ENCODE measurements at regions not wholly inside any gene's neighbourhood (a gene's known extent, or its start where the extent isn't known, plus 50 kb on each side); places are given as distances from the start of the nearest gene placed in this dataset.

DNA sequence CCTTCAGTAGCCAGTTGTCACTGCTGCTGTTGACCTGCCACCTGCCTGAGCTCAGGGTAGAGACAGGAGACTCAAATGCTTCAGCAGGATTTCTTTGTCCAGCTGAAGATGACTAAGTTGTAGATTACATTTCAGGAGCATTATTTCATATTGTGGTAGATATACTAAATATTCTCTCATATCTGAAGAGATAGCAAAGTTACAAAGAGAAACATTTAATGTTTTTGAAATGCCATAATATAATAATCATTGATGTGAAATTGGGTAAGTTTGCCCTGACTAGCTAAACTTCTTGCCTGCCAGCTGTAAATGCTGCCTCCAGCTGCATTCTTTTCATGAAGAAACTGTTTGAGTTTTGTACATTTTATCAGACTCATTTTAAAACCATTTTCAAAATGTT is 247.6 kb upstream of the CNKSR2 start:
- DNase-seq (ENCODE audit: low read depth): no peak

GRCh38 chrX:21131346-21131745 is 242.9 kb upstream of the CNKSR2 start:
- no peak for DNase-seq (ENCODE audit: low read depth)

GRCh38 chrX:21131786-21132185 is 242.4 kb upstream of the CNKSR2 start:
- DNase-seq (ENCODE audit: low read depth): no peak

DNA sequence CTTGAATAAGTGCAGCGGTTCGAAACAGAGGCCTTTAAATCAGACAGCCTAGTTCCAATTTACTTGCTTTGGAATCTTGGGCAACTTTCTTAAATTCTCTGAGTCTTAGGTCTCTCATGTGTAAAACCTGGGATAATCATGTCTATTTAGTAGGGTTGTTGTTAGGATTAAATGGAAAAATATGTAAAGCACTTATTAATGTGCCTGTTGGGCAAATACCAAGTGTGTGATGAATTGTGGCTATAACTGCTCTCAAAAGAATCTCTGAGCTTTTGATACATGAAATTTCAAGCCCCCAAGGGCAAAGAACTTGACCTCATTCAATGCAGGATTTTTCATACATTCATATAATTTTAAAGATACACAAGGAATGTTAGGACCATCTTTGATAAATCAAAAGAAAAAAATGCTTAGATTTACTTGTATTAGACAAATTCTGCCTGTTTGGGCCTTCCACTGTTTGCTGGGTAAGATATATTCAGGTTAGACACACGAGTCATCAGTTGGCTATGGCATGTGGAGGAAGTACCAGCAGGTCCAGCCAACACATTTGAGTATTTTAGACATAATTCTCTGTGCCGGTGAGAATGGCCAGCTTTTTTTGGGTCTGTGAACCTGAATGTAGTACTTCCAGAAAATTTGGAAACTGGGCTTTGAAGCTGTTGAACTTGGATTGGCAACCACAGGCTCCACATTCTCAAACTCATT is 241.4 kb upstream of the CNKSR2 start:
- peak; percentile 32 for DNase-seq (ENCODE audit: low read depth)

GRCh38 chrX:21150208-21150607 is 224.0 kb upstream of the CNKSR2 start:
- DNase-seq (ENCODE audit: low read depth): no peak

- no peak for DNase-seq (ENCODE audit: low read depth)
Measured at GRCh38 chrX:21151051-21151450, 223.2 kb upstream of the CNKSR2 start.

- DNase-seq (ENCODE audit: low read depth): no peak
Measured at GRCh38 chrX:21153033-21153432, 221.2 kb upstream of the CNKSR2 start.

DNA sequence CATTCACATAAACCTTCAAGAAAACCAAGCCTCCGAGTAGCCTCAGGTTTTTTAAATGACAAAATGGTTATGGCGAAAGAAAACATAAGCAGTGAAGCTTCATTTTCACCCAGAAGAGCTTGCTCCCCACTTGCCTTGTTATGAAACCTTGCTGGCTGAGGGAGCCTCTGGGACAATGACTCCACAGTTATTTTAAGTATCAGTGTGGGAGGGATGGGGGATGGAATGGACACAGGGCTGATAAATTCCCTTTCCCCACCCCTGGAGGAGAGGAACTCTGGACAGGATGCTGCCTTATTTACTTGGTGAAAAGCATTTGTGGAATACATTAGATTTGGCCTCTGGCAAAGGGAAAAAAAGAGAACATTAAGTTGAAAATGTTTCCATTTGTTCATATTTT is 220.7 kb upstream of the CNKSR2 start:
- peak; percentile 68 for DNase-seq (ENCODE audit: low read depth)

DNA sequence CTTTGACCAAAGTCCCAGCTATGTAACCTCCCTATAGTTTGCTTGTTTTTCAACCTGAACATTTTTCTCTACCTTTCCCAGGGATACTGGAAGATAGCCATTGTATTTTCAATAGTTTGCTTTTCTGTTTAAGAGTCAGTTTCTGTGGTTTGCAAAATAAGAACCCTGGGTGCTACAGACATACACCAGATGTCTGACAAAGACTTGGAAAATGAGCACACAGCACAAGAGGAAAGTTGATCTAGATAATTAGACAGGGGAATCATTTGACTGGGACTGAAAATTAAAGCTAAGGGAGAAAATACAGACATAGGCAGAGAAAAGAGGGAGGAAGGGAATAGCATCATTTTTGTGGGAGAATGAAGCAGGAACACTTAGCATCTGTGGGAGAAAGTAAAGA is 218.3 kb upstream of the CNKSR2 start:
- no peak for DNase-seq (ENCODE audit: low read depth)

DNA sequence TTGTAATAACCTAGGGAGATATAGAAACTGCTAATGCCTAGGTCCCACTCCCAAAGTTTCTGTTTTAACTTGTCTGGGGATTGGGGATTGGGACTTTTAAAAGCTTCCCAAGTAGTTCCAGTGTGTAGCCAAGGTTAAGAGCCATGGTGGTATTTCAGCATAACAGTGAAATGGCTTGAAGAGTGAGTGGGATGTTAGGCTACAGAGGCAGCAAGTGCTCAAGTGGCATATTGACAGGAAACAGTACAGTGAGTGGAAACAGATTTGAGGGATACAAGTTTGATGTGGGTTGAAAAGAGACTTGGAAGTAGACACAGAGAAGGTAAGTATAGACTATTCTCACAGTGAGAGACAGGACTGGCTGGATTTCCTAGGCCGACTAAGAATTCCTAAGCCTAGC is 217.6 kb upstream of the CNKSR2 start:
- no peak for DNase-seq (ENCODE audit: low read depth)

GRCh38 chrX:21158678-21159077 is 215.5 kb upstream of the CNKSR2 start:
- DNase-seq (ENCODE audit: low read depth): no peak

GRCh38 chrX:21166272-21166982 is 207.8 kb upstream of the CNKSR2 start:
- DNase-seq (ENCODE audit: low read depth): peak; percentile 68

DNA sequence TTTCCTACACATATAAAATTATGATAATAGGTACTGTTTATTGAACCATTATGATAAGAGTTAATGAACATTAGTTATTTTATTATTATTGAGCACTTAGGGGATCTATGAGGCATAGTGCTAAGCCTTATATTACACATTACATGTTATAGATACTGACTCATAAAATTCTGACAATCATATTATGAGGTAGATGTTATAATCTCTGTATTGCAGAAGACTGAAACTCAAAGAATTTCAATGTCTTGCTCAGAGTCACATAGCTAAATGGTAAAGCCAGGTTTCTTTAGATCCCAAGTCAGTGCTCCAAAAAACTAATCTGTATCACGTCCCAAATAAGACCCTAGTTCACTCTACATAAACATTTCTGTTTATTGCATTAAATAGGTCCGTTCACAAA is 207.2 kb upstream of the CNKSR2 start:
- DNase-seq (ENCODE audit: low read depth): no peak

DNA sequence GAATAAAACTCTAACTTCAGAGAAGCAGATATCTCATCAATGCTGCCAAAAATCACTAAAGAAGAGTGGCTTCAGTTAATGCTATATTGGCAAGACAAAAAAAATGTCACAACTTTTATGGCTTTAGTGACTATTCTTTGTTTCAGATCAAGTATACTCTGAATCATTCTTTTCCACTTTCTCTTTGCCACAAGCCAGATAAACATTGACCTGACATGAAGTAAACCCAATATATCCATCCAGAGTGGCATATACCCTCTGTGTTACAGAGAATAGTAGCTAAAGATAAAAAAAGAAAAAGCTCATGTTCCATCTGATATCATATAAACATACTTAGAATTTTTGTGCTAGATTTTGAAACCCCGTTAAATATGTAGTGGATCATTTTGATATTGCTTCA is 206.7 kb upstream of the CNKSR2 start:
- DNase-seq (ENCODE audit: low read depth): no peak

GRCh38 chrX:21168401-21169160 is 205.6 kb upstream of the CNKSR2 start:
- DNase-seq (ENCODE audit: low read depth): no peak

DNA sequence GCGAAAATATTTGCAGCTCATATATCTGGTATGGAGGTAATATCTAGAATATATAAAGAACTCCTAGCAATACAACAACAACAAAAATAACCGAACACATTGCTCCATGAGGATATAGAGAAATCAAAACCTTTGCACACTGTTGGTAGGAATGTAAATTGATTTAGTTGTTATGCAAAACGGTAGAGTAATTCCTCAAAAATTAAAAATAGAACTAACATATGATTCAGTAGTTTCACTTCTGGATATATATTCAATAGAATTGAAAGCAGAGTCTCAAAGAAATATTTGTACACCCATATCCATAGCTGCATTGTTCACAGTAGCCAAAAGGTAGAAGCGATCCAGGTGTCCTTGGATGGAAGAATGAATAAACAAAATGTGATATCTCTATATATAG is 203.0 kb upstream of the CNKSR2 start:
- no peak for DNase-seq (ENCODE audit: low read depth)

- no peak for DNase-seq (ENCODE audit: low read depth)
Measured at GRCh38 chrX:21174439-21174838, 199.8 kb upstream of the CNKSR2 start.

- DNase-seq (ENCODE audit: low read depth): no peak
Measured at GRCh38 chrX:21176921-21177571, 197.2 kb upstream of the CNKSR2 start.

GRCh38 chrX:21181232-21181853 is 192.9 kb upstream of the CNKSR2 start:
- no peak for DNase-seq (ENCODE audit: low read depth)

DNA sequence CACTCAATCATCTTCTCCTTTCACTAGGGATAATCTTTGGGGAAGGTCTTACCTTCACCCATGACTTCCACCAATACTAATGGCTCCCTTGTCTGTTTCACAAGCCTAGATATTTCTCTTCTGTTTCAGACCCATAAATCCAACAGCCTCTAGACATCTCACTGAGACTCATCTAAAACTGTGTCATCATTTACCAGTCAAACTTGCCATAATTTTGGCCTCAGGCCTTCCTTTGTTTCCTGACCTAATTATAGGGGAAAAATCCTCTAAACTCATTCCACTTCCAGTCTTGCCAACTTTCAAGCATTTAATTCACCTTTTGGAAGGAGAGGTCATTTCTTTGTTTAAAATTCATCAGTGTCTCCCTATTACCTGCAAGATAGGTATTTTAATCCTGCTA is 181.0 kb upstream of the CNKSR2 start:
- DNase-seq (ENCODE audit: low read depth): no peak

GRCh38 chrX:21194526-21194925 is 179.7 kb upstream of the CNKSR2 start:
- DNase-seq (ENCODE audit: low read depth): no peak

DNA sequence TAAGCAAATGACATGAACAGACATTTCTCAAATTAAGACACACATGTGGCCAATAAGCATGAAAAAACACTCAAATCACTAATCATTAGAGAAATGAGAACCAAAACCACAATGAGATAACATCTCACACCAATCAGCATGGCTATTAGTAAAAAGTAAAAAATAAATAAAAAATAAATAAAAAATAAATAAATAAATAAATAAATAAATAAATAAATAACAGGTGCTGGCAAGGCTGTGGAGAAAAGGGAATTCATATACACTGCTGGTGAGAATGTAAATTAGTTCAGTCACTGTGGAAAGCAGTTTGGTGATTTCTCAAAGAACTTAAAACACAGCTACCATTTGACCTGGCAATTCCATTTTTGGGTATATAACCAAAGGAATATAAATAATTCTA is 167.1 kb upstream of the CNKSR2 start:
- DNase-seq (ENCODE audit: low read depth): no peak
